K562 (cell line): ENCODE measurements at regions not wholly inside any gene's neighbourhood (a gene's known extent, or its start where the extent isn't known, plus 50 kb on each side); places are given as distances from the start of the nearest gene placed in this dataset.

Experiments
- ATAC-seq: fragments of 200-7000 bp; cut with Tn5 transposase; 3 replicates; pipeline ENCODE4 v1.9.1; 2020; ENCODE audit warnings: moderate library complexity
- BruUV-seq: library from RNA; stranded (reverse); fragments of 400-500 nt; replicated peaks from 2 replicates; lab custom pipeline; 2021; lab: Mats Ljungman, UMichigan
- CTCF ChIA-PET: fragments of 300-600 bp; formaldehyde crosslinking; extraction: SDS; loops from one replicate; lab custom pipeline; 2021; ENCODE audit warnings: low intra/inter-chr PET ratio; lab: Yijun Ruan, JAX
- POLR2A ChIA-PET: fragments of 300-600, 350-650 bp; sonication (Branson Sonifier 250); formaldehyde crosslinking; extraction: SDS; loops from one replicate; lab custom pipeline; 2021; ENCODE audit warnings: antibody characterized with exemption, inconsistent platforms; lab: Yijun Ruan, JAX
- DNase-seq, 4 experiments: peaks; one replicate each; pipeline versions ENCODE4 v3.0.0 to v3.0.0-alpha.2; 2011 to 2018; ENCODE audit warnings: low spot score in 3 of 4, mixed read lengths in 3 of 4; ENCODE audit errors: extremely low read depth in 1 of 4
- FAIRE-seq: peaks from 2 replicates; lab custom pipeline; 2011; peaks lifted over from hg19 to GRCh38; lab: Jason Lieb, UNC
- H2AFZ ChIP-seq: 2 replicates; pipeline ENCODE4 v1.6.0; 2011; ENCODE audit warnings: low read depth, low read length, control low read depth, inconsistent platforms
- H3K27ac ChIP-seq: fragments of 200-600 bp; 3 replicates; pipeline ENCODE4 v1.8.0; 2011; ENCODE audit warnings: low read depth, mild to moderate bottlenecking, control low read depth, inconsistent platforms, low read length, moderate library complexity, mixed read lengths; ENCODE audit errors: extremely low read depth
- H3K27me3 ChIP-seq, 2 experiments: fragments of 300-600 bp in 1 of 2; 2 replicates in 1 of 2; 3 replicates in 1 of 2; pipeline versions ENCODE4 v1.6.0 to v1.8.0; 2011; ENCODE audit warnings: inconsistent platforms in 2 of 2, low read length in 2 of 2, mild to moderate bottlenecking in 1 of 2, mixed read lengths in 1 of 2, moderate library complexity in 1 of 2; ENCODE audit not compliant: control insufficient read depth in 2 of 2, insufficient read depth in 2 of 2
- H3K36me3 ChIP-seq: fragments of 300-600 bp; 3 replicates; pipeline ENCODE4 v1.8.0; 2011; ENCODE audit warnings: mild to moderate bottlenecking, low read length, inconsistent platforms; ENCODE audit not compliant: control insufficient read depth, insufficient read depth
- H3K4me1 ChIP-seq, 2 experiments: fragments of 200-600 bp in 1 of 2; replicated peaks in 1 of 2; 2 replicates in 1 of 2; 3 replicates in 1 of 2; pipeline versions ENCODE4 v1.5.1 to v1.8.0; 2011; ENCODE audit warnings: inconsistent platforms in 2 of 2, low read length in 2 of 2, mild to moderate bottlenecking in 1 of 2, mixed read lengths in 1 of 2, moderate library complexity in 1 of 2; ENCODE audit not compliant: control insufficient read depth in 2 of 2, insufficient read depth in 2 of 2
- H3K4me2 ChIP-seq: 2 replicates; pipeline ENCODE4 v1.6.1; 2011; ENCODE audit warnings: low read length, control low read depth, inconsistent platforms, mixed read lengths; ENCODE audit not compliant: insufficient read depth
- H3K4me3 ChIP-seq: fragments of 200-600 bp; sonication (generic), shearing (Covaris generic); 2 replicates; pipeline ENCODE4 v1.5.1; 2016; ENCODE audit warnings: control low read depth, inconsistent platforms
- H3K79me2 ChIP-seq: fragments of 200-600 bp; 3 replicates; pipeline ENCODE4 v1.8.0; 2011; ENCODE audit warnings: low read length, inconsistent platforms; ENCODE audit not compliant: control insufficient read depth, insufficient read depth
- H3K9ac ChIP-seq, 2 experiments: 2 replicates each; pipeline versions ENCODE4 v1.6.0 to v1.6.1; 2011; ENCODE audit warnings: low read depth in 2 of 2, low read length in 2 of 2, control low read depth in 1 of 2, inconsistent platforms in 1 of 2, mild to moderate bottlenecking in 1 of 2, mixed read lengths in 1 of 2; ENCODE audit not compliant: insufficient read depth in 1 of 2
- H3K9me1 ChIP-seq: one replicate; pipeline ENCODE4 v1.6.0; 2011; ENCODE audit warnings: inconsistent platforms, mild to moderate bottlenecking, low read length, moderate library complexity; ENCODE audit not compliant: control insufficient read depth, insufficient read depth
- H3K9me3 ChIP-seq: replicated peaks from 2 replicates; pipeline ENCODE4 v1.5.1; 2011; ENCODE audit warnings: low read depth, low read length, inconsistent platforms; ENCODE audit not compliant: control insufficient read depth, insufficient read depth
- H4K20me1 ChIP-seq: replicated peaks from 2 replicates; pipeline ENCODE4 v1.6.1; 2011; ENCODE audit warnings: low read length, inconsistent platforms, mixed read lengths; ENCODE audit not compliant: control insufficient read depth, insufficient read depth
- ATF6 ChIP-seq: sonication (generic); formaldehyde crosslinking; IDR thresholded peaks from 2 replicates; pipeline ENCODE4 v1.4.0; 2020; ENCODE audit warnings: mild to moderate bottlenecking, missing genetic modification reagents
- E4F1 ChIP-seq: fragments of 250-450 bp; sonication (Bioruptor Pico); IDR thresholded peaks from 2 replicates; pipeline ENCODE4 v1.5.0; 2021; ENCODE audit warnings: mild to moderate bottlenecking, borderline replicate concordance
- FOXM1 ChIP-seq, 2 experiments: fragments of 450-650 bp in 1 of 2; sonication (generic) in 1 of 2; formaldehyde crosslinking in 1 of 2; IDR thresholded peaks; 2 replicates each; pipeline versions ENCODE4 v1.6.1 to v1.9.0; 2017 to 2022; ENCODE audit warnings: low read depth in 2 of 2, mild to moderate bottlenecking in 2 of 2, missing genetic modification reagents in 1 of 2, moderate library complexity in 1 of 2
- MNT ChIP-seq, 2 experiments: fragments of 450-650 bp; conservative IDR thresholded peaks; 2 replicates each; pipeline ENCODE4 v1.6.1; 2017; ENCODE audit warnings: mild to moderate bottlenecking in 2 of 2, moderate library complexity in 2 of 2
- TEAD4 ChIP-seq, 2 experiments: sonication (generic) in 1 of 2; formaldehyde crosslinking in 1 of 2; IDR thresholded peaks; 2 replicates each; pipeline versions ENCODE4 v1.6.1 to v1.8.0; 2012 to 2022; ENCODE audit warnings: borderline replicate concordance in 1 of 2, inconsistent platforms in 1 of 2, low read length in 1 of 2, mild to moderate bottlenecking in 1 of 2, missing genetic modification reagents in 1 of 2
- ZBTB33 ChIP-seq: sonication (generic); formaldehyde crosslinking; IDR thresholded peaks from 2 replicates; pipeline ENCODE4 v1.8.1; 2023; ENCODE audit warnings: mild to moderate bottlenecking, missing genetic modification reagents
- ZBTB34 ChIP-seq: fragments of 250-450 bp; sonication (Bioruptor Pico); IDR thresholded peaks from 2 replicates; pipeline ENCODE4 v1.8.0; 2021; ENCODE audit warnings: mild to moderate bottlenecking, moderate library complexity
- ZNF133 ChIP-seq: fragments of 250-450 bp; sonication (Bioruptor Pico); IDR thresholded peaks from 2 replicates; pipeline ENCODE4 v1.4.0; 2020; ENCODE audit warnings: mild to moderate bottlenecking
- ZNF224 ChIP-seq: sonication (generic); formaldehyde crosslinking; IDR thresholded peaks from 2 replicates; pipeline ENCODE4 v1.8.0; 2022; ENCODE audit warnings: mild to moderate bottlenecking, missing genetic modification reagents
- ZNF253 ChIP-seq: fragments of 250-450 bp; sonication (Bioruptor Pico); conservative IDR thresholded peaks from 2 replicates; pipeline ENCODE4 v1.6.1; 2021; ENCODE audit warnings: mild to moderate bottlenecking
- WGBS: fragments of 100-300 bp; shearing (Covaris generic); methylation state at CpG from one replicate; pipeline ENCODE4 v1.1.6; 2016; ENCODE audit warnings: low coverage, mixed read lengths; ENCODE audit not compliant: insufficient coverage; ENCODE audit errors: missing lambda C conversion rate; 5-methylcytosine and 5-hydroxymethylcytosine counted together
- in situ Hi-C: fragments of 300-500 bp; cut with MboI; formaldehyde crosslinking; loops from 4 replicates; pipeline ENCODE4 v1.15.0; 2018; ENCODE audit warnings: inconsistent platforms, mixed read lengths
- intact Hi-C: fragments of 100-400 bp; cut with micrococcal nuclease; formaldehyde crosslinking; loops from 2 replicates; pipeline ENCODE4 v1.14.2; 2022

- no TSS peak for BruUV-seq
- ATAC-seq (no peak), FAIRE-seq (no peak), DNase-seq (no peak)
- 0% methylated on average over 4 of the region's 4 CpGs for WGBS
- TF ChIP-seq ZBTB34 (no peak), ZNF224 (CRISPR knock-in tag) (no peak), TEAD4 (IDR thresholded peaks at IDR 0.05; ENCODE audit: low read length) (no peak), TEAD4 (CRISPR knock-in tag; IDR thresholded peaks at IDR 0.05; ENCODE audit: borderline replicate concordance) (no peak), ZNF253 (no peak), ATF6 (no peak), ZNF133 (CRISPR knock-in tag) (no peak), ZBTB33 (no peak), MNT (conservative IDR thresholded peaks at IDR 0.05) (no peak), FOXM1 (IDR thresholded peaks at IDR 0.05; ENCODE audit: low read depth) (no peak), FOXM1 (CRISPR knock-in tag; IDR thresholded peaks at IDR 0.05; ENCODE audit: low read depth) (no peak), E4F1 (CRISPR knock-in tag) (no peak)
- no peaks in the 10 kb centered on the region for H3K79me2 ChIP-seq
- H3K27me3 ChIP-seq: no peaks in the 10 kb centered on the region
- H3K9ac ChIP-seq: no peak overlapping the region
- no peak overlapping the region for H3K4me3 ChIP-seq
- no peaks in the 10 kb centered on the region for H3K9me1 ChIP-seq
- H4K20me1 ChIP-seq: no peaks in the 10 kb centered on the region
- H3K36me3 ChIP-seq: no peaks in the 10 kb centered on the region
- in situ Hi-C loops (no loop called here), intact Hi-C loops (no loop called here)
- H3K4me2 ChIP-seq: no peak overlapping the region
- no peak overlapping the region for H2AFZ ChIP-seq
- H3K9me3 ChIP-seq: peaks cover 3% of the 10 kb centered on the region; the same call in 1 of the 2 replicates
- CTCF ChIA-PET: no interaction called here
- H3K4me1 ChIP-seq: no peaks in the 10 kb centered on the region
- no peak overlapping the region for H3K27ac ChIP-seq
- POLR2A ChIA-PET: no interaction called here
Measured at GRCh38 chr5:12367973-12368372, 463.7 kb upstream of the CTNND2 start.
